ENCODE measurements at regions not wholly inside any gene's neighbourhood (a gene's known extent, or its start where the extent isn't known, plus 50 kb on each side); places are given as distances from the start of the nearest gene placed in this dataset.

DNA sequence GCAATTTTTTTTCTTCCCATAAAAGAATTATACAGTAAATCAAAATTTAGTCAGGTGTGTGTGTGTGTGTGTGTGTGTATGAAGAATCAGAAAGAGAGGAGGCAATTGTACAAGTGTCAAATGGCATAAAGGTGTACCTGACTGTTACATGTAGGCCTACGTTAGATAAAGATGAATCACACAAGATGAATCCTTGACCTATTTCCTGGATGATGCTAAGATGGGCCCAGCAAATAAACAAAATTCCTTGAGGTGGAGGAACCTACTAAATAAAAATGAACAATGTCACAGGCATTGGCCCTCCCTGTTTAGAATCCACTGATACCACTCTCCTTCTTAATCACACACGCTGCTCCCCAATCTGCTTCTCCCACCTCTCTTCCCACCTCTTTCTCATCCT, 79.7 kb upstream of the LRATD1 start:
- TF ChIP-seq POLR2AphosphoS5 (IDR thresholded peaks at IDR 0.05; ENCODE audit: low read depth, low read length) (no peak), POLR2A (IDR thresholded peaks at IDR 0.05; ENCODE audit: low read depth, low read length) (no peak), POU2F2 (IDR thresholded peaks at IDR 0.05; ENCODE audit: low read depth, low read length) (no peak), SPI1 (IDR thresholded peaks at IDR 0.05; ENCODE audit: low read depth, low read length) (no peak), TAF1 (IDR thresholded peaks at IDR 0.05; ENCODE audit: low read depth, low read length) (no peak)
